ENCODE measurements at regions not wholly inside any gene's neighbourhood (a gene's known extent, or its start where the extent isn't known, plus 50 kb on each side); places are given as distances from the start of the nearest gene placed in this dataset.

DNA sequence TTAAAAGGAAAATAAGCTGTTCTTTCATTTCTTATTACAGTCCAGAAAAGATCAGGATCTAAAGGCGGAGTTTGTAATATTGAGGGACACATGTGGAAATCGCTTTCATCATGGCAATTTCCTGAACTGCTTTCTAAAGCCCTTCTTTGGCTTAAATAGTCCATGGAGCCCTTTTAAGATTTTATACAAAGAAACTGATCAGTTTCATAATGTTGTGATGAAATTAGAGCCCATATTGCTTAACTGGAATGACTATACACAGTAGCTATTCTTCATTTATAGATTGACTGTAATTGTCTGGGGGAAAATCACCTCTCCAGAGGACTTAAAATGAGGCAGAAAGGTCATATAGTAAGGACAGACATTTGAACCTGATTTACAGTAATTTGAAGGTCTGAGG, 322.2 kb downstream of the ETAA1 start:
- H3K9me3 ChIP-seq (ENCODE audit: control insufficient read depth in 4 of 4, low read length in 3 of 4) = peaks cover 0 to 2% (median under 1%) of the 10 kb centered on the region in 4 donors
- no peak overlapping the region for H3K27ac ChIP-seq (ENCODE audit: low read depth in 1 of 2, low read length in 2 of 2)
- no peak overlapping the region for H3K9ac ChIP-seq (ENCODE audit: low read depth in 1 of 2, low read length in 2 of 2)
- H3K36me3 ChIP-seq (ENCODE audit: control insufficient read depth in 4 of 4, insufficient read depth in 3 of 4, low read depth in 1 of 4, low read length in 3 of 4) = no peaks in the 10 kb centered on the region
- TF ChIP-seq EGR1 (IDR thresholded peaks at IDR 0.05; ENCODE audit: low read depth in 2 of 2) = no peak
- 85% methylated on average over 2 of the region's 2 CpGs for WGBS
- no peak for DNase-seq (ENCODE audit: low spot score)
- peaks cover 0 to 3% (median 0%) of the 10 kb centered on the region in 4 donors for H3K27me3 ChIP-seq (ENCODE audit: control insufficient read depth in 4 of 4, insufficient read depth in 4 of 4, low read length in 3 of 4)
- H3K4me3 ChIP-seq (ENCODE audit: low read depth in 1 of 3, low read length in 3 of 3) = no peak overlapping the region
- H3K4me1 ChIP-seq (ENCODE audit: control insufficient read depth in 4 of 4, insufficient read depth in 4 of 4, low read length in 3 of 4) = no peaks in the 10 kb centered on the region

DNA sequence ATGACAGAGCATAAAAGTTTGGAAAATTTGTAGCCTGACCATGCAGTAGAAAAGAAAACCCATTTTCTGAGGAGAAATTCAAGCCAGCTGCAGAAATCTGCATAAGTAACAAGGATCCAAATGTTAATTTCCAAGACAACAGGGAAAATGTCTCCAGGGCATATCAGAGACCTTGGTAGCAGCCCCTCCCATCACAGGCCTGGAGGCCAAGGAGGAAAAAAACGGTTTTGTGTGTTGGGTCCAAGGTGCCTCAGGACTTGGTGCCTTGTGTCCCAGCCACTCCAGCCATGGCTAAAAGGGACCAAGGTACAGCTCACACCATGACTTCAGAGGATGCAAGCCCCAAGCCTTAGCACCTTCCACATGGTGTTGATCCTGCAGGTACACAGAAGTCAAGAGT, 324.4 kb downstream of the ETAA1 start:
- no peaks in the 10 kb centered on the region for H3K36me3 ChIP-seq (ENCODE audit: control insufficient read depth in 4 of 4, insufficient read depth in 3 of 4, low read depth in 1 of 4, low read length in 3 of 4)
- no peaks in the 10 kb centered on the region for H3K27me3 ChIP-seq (ENCODE audit: control insufficient read depth in 4 of 4, insufficient read depth in 4 of 4, low read length in 3 of 4)
- TF ChIP-seq RAD21 (IDR thresholded peaks at IDR 0.05) (no peak), HNF4A (conservative IDR thresholded peaks at IDR 0.05) (no peak), JUND (IDR thresholded peaks at IDR 0.05) (no peak), FOXA2 (IDR thresholded peaks at IDR 0.05) (no peak), HNF4G (IDR thresholded peaks at IDR 0.05) (no peak), RXRA (IDR thresholded peaks at IDR 0.05) (no peak), SP1 (IDR thresholded peaks at IDR 0.05) (no peak), TAF1 (conservative IDR thresholded peaks at IDR 0.05) (no peak), FOXA1 (IDR thresholded peaks at IDR 0.05) (no peak), GABPA (IDR thresholded peaks at IDR 0.05 in 1 of 2, conservative IDR thresholded peaks at IDR 0.05 in 1 of 2) (no peak), EGR1 (IDR thresholded peaks at IDR 0.05; ENCODE audit: low read depth in 2 of 2) (no peak)
- TF ChIP-seq, protein P1, sequence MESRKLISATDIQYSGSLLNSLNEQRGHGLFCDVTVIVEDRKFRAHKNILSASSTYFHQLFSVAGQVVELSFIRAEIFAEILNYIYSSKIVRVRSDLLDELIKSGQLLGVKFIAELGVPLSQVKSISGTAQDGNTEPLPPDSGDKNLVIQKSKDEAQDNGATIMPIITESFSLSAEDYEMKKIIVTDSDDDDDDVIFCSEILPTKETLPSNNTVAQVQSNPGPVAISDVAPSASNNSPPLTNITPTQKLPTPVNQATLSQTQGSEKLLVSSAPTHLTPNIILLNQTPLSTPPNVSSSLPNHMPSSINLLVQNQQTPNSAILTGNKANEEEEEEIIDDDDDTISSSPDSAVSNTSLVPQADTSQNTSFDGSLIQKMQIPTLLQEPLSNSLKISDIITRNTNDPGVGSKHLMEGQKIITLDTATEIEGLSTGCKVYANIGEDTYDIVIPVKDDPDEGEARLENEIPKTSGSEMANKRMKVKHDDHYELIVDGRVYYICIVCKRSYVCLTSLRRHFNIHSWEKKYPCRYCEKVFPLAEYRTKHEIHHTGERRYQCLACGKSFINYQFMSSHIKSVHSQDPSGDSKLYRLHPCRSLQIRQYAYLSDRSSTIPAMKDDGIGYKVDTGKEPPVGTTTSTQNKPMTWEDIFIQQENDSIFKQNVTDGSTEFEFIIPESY (IDR thresholded peaks at IDR 0.05) = no peak
- TF ChIP-seq, protein P2, sequence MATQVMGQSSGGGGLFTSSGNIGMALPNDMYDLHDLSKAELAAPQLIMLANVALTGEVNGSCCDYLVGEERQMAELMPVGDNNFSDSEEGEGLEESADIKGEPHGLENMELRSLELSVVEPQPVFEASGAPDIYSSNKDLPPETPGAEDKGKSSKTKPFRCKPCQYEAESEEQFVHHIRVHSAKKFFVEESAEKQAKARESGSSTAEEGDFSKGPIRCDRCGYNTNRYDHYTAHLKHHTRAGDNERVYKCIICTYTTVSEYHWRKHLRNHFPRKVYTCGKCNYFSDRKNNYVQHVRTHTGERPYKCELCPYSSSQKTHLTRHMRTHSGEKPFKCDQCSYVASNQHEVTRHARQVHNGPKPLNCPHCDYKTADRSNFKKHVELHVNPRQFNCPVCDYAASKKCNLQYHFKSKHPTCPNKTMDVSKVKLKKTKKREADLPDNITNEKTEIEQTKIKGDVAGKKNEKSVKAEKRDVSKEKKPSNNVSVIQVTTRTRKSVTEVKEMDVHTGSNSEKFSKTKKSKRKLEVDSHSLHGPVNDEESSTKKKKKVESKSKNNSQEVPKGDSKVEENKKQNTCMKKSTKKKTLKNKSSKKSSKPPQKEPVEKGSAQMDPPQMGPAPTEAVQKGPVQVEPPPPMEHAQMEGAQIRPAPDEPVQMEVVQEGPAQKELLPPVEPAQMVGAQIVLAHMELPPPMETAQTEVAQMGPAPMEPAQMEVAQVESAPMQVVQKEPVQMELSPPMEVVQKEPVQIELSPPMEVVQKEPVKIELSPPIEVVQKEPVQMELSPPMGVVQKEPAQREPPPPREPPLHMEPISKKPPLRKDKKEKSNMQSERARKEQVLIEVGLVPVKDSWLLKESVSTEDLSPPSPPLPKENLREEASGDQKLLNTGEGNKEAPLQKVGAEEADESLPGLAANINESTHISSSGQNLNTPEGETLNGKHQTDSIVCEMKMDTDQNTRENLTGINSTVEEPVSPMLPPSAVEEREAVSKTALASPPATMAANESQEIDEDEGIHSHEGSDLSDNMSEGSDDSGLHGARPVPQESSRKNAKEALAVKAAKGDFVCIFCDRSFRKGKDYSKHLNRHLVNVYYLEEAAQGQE (IDR thresholded peaks at IDR 0.05) = no peak
- TF ChIP-seq, protein P3, sequence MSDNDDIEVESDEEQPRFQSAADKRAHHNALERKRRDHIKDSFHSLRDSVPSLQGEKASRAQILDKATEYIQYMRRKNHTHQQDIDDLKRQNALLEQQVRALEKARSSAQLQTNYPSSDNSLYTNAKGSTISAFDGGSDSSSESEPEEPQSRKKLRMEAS (IDR thresholded peaks at IDR 0.05) = no peak
- TF ChIP-seq, protein P4, sequence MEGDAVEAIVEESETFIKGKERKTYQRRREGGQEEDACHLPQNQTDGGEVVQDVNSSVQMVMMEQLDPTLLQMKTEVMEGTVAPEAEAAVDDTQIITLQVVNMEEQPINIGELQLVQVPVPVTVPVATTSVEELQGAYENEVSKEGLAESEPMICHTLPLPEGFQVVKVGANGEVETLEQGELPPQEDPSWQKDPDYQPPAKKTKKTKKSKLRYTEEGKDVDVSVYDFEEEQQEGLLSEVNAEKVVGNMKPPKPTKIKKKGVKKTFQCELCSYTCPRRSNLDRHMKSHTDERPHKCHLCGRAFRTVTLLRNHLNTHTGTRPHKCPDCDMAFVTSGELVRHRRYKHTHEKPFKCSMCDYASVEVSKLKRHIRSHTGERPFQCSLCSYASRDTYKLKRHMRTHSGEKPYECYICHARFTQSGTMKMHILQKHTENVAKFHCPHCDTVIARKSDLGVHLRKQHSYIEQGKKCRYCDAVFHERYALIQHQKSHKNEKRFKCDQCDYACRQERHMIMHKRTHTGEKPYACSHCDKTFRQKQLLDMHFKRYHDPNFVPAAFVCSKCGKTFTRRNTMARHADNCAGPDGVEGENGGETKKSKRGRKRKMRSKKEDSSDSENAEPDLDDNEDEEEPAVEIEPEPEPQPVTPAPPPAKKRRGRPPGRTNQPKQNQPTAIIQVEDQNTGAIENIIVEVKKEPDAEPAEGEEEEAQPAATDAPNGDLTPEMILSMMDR (IDR thresholded peaks at IDR 0.05; ENCODE audit: low read depth, low read length, missing input control) = no peak
- TF ChIP-seq, protein P5, sequence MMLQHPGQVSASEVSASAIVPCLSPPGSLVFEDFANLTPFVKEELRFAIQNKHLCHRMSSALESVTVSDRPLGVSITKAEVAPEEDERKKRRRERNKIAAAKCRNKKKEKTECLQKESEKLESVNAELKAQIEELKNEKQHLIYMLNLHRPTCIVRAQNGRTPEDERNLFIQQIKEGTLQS (IDR thresholded peaks at IDR 0.05) = no peak
- H3K4me3 ChIP-seq (ENCODE audit: low read depth in 1 of 3, low read length in 3 of 3) = no peak overlapping the region
- H3K4me1 ChIP-seq (ENCODE audit: control insufficient read depth in 4 of 4, insufficient read depth in 4 of 4, low read length in 3 of 4) = no peaks in the 10 kb centered on the region
- DNase-seq (ENCODE audit: low spot score) = no peak
- H3K9me3 ChIP-seq (ENCODE audit: control insufficient read depth in 4 of 4, low read length in 3 of 4) = peaks cover 0 to 2% (median under 1%) of the 10 kb centered on the region in 4 donors
- WGBS = 69% methylated on average over 1 of the region's 1 CpG
- H3K27ac ChIP-seq (ENCODE audit: low read depth in 1 of 2, low read length in 2 of 2) = no peak overlapping the region
- H3K9ac ChIP-seq (ENCODE audit: low read depth in 1 of 2, low read length in 2 of 2) = no peak overlapping the region
